UCSD-AML1 (cell line): ENCODE measurements at regions not wholly inside any gene's neighbourhood (a gene's known extent, or its start where the extent isn't known, plus 50 kb on each side); places are given as distances from the start of the nearest gene placed in this dataset.

Source experiments
- DNase-seq: peaks from one replicate; lab custom pipeline; 2025; ENCODE audit not compliant: unreplicated experiment; lab: John Stamatoyannopoulos, UW

DNA sequence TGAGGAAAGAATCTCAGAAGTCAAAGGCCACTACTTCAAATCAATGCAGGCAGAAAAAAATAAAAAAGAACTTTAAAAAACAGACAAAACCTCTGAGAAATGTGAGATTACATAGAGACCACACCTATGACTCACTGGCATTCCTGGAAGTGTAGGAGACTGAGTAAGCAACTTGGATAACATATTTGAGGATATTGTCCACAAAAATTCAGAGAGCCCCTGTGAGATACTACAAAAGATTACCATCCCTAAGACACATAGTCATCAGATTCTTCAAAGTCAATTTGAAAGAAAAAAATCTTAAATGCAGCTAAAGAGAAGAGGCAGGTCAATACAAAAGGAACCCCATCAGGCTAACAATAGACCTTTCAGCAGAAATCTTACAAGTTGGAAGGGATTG is 887.3 kb downstream of the NTRK3 start:
- DNase-seq, result no peak

DNA sequence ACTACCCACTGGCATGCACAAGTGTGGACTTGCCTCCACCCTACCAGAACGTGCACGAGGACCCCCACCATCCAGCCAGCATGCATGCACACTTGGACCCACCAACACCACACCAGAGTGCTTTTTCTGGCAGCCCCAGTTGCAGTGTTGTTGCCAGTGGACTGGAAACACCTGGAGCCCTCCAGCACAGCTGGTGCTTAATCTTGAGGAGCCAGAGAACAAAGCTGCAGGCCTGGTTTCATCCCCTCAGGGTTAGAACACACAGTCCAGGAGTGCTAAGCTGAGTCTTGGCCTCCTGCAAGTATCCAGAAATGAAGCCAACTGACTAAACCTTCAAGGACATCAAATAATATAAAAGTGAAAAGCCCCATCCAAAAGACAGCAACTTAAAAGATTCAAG is 888.0 kb downstream of the NTRK3 start:
- DNase-seq, result no peak

DNA sequence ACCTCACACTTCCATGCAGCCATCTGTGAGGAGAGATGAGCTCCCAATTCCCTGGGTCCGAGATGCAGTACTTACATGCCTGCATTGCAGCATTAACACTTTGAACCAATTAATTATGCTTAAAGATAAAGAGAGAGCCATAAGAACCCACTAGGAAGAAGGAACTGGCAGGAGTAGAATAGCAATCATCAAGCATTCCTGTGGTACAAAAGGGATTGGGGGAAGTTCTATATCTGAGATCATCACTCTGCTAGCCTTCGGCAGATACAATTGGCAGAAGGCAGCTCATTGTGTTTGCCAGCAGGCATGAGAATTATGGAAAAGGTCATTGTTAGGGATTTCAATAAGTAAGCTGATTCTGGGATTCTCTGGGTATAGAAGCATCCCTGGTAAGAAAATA is 891.4 kb downstream of the NTRK3 start:
- no peak for DNase-seq

DNA sequence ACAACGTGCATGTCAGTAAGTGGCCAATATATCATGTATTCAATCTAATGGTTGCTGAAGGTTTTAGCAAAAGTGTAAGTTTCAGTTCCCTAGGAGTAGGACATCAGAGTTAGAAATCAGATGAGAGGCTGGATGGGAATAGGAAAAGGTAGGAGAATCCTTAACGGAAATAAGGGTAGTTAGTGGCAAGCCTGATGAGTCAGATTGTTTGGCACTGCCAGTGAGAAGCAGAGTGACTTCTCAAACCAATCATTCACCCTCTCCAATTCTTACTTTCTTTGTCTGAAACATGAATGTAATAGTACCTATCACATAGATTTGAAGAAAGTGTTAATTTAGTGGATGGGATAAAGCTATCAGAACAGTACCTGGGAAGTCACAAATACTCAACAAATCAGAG is 894.0 kb downstream of the NTRK3 start:
- no peak for DNase-seq

DNA sequence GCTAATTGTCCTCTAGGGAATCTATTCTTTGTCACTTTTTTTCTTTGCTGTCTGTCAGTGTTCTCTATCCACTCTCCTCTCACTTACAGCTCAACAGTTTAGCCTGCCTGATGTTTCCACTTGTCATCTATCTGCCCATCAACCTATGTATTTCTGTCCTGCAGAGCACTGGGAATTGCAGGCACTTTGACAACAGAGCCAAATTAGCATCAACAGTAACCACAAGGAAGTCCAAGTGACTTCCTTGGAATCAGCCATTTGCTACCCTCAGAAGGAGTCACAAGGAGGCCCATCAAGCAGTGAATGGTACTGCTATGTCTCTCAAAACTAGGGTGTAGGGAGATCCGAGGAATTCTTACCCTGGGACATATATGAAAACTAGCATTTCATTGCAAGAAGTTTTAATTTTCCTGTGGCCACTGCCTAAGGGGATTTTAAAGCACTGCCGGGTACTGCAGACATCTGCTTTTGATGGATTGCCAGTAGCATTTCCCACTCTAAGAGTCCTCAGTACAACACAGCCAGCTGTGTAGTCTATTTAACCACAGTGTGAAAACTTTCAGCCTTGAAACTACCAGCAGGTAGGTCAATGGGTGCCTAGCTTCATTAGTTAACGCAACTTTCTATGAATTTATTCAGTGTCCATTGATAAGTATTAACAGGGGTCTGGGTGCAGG is 898.8 kb downstream of the NTRK3 start:
- DNase-seq, result no peak

DNA sequence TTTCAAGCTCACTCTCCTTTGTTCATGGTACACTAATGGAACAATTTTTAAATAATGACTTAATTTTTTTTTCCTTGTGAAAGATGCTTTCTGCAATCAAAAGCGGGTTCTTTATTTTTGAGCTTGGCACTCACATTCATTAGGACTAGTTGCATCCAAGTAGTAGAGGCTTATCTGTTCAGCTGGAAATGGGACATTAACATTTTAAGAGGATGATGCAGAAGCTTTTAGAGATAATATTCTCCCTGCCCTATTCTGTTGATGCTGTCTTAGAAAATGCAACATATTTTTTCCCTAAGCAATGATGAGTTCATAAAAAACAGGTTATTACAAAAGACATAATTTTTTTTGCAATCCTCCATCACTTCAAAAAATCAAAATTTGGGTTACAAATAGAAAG is 900.6 kb downstream of the NTRK3 start:
- no peak for DNase-seq

DNA sequence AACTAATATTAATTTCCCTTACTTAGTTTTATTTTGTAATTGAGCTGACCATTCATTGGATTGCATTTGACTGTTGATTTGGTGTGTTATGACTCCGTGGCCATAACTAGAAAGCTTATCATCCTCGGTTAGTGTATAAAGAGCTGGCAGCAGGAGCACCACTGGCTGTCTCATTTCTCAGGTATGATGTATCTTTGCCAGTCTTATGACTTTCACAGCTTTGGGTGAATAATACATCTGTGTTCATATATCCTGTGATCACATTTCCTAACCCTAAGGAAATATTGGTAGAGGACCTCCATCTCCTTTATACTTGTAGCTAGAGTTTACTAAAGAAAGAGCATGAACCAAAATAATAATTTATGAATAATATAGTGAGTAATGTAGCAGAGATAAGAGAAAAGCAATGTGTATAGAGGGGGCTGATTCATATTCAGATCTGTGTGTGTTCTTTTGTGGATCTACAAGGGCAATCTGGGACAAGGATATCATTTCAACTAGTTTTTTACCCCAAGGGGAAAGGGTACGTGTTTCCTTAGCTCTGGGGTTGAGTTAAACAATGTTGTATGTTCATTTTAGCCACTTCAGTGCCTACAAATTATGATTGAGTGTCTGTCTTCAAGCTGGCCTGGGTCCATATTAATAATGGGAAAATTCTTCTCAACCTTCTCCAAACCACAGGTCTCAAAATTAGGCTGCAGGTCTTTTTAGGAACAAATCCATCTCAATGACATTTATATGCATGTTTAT is 901.7 kb downstream of the NTRK3 start:
- no peak for DNase-seq

DNA sequence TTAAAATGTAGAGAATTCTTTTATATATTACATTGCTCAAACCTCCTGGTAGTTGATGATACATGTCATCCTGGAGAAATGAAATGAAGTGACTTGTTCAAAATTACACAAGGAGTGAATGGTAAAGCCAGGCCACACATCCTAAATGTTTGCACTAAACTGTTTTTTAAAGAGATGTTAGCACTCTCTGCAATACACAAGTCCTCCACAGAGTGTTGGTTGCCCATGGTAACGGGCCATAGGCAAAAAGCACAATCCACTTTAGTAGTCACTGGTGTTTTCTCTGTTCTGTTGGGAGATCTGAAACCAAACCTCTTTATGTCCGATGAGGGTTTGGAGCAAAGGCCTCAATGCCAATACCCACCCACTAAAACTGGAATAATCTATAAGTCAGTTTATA is 907.4 kb downstream of the NTRK3 start:
- no peak for DNase-seq

DNA sequence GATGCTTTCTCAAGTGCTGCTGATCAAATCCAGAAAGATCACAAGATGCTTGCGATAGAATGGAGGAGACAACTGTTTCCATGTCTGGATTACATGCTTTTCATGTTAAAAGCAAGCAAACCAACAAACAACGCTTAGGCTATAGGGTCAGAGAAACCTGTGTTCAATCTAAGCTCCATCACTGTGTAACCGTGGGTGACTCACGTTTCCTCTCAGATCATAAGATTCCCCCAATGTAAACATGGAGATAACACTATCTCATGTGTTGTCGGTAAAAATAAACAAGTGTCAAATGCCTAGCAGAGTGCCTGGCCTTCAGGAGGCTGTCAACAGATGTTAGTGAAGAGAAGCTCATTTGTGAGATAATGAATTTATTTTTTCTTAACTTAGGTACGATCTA is 907.8 kb downstream of the NTRK3 start:
- DNase-seq, result no peak

DNA sequence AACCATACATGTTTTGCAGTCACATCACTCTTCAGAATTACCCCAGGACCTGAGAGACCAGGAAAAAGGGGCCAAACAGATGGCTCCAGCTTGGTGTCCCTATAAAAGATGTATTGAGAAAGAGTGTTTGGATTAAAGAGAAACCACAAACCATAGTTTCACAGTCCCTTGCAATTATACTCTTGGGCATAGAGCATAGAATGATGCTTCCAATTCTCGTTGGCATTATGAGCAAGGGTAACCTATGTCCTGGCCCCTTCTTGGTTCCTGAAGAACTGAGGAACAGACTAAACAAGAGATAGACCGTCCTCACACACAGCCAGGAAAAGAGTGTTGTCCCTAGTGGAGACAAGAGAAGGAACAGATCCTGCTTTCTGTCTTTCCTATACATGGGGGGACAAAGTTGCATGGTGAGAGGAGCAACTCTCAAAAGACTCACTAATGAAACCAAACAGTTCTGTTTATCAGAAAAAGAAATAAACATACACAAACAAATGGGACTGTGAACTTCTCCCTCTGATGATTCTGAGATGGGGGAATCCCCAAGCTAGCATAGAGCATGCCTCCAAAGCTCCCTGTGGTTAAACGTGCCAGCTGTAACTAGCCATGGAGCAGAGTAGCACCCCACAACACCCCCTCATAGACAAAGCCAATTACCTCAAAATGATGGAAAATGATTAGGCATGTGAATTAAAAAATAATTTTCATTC is 908.6 kb downstream of the NTRK3 start:
- no peak for DNase-seq

DNA sequence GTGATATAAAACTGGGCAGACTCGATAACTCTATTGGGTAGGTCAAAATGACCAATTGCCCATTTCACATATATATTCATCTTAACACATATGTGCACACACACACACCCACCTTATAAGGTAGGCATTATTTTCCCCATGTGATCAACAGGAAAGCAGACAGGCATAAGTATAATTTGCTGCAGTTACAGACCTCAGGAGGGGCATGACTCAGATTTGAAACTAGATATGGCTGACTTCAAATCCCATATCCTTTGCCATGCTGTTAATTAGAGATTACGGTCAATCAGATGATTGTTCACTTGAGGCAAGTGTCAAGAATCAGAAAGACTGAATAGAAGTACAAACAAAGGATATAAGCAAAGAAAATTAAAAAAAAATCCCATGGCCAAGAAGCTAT is 910.6 kb downstream of the NTRK3 start:
- DNase-seq, result no peak

DNA sequence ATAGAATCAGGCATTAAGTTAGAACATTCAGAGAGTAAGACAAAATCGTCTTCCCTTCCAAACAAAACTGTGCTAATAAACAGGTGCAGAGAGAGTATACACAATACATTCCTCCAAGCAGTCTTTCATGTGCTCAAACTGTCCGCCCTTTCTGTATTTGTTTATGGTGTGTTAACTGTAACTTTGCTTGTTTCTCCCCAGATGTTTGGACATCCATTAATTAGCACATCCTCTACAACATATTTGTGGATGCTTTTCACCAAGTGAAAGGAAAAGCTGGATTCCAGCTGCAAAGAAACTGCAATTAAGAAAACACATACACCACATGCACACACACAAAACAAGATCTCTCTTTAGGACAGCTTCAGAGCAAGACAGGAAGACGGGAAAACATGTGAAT is 912.6 kb downstream of the NTRK3 start:
- DNase-seq, result no peak

DNA sequence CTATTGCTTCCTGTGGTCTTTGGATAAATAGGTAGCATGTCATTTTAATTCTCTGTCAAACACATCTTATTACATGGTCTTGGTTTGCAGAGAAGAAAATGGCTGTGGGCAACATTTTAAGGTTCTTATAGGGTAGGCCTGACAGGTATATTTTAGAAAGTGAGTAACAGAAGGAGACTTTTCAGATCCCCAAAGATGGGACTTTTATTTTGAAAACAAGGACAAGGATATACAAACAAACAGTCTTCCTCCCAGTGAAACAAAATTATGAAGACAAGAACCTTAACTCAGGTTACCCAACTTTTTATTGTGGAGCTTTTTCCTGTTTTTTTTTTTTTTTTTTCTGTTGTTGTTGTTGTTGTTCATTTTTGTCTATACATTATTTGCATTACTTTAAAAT is 916.2 kb downstream of the NTRK3 start:
- no peak for DNase-seq

DNA sequence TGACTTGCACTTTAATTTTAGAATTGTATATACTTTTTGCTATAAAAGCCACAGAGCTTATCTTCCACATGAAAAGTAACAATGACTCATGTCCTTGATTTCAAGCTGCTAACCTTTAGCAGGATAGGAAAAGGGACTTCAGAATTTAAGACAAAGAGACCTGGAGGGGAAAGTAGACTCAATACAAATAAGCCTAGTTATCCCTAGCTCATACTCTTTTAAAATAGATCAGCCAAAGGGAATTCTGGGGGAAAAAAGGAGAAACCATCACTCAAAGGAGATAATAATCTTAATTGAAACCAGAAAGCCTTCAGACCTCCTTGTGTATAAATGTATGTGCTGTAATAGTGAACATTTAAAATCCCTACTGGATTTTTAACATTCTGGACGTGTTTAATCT is 930.3 kb downstream of the NTRK3 start:
- DNase-seq, result no peak

DNA sequence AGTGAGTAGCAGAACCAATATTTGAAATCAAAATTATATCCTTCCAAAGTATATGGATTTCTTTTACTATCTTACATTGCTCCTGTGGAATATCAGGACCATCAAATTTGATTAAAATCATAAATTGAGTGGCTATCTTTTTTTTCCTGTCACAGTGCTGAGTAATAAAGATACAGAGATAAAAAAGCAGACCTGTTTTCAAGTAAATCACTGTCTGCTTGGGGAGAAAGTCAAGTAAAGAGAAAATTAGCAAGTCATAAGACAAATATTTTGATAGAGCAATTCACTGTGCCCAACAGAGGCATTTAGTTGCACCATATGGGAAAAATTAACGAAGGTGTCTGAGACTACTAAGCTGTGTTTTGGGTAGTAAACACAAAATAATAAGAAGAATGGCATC is 933.7 kb downstream of the NTRK3 start:
- DNase-seq, result no peak

DNA sequence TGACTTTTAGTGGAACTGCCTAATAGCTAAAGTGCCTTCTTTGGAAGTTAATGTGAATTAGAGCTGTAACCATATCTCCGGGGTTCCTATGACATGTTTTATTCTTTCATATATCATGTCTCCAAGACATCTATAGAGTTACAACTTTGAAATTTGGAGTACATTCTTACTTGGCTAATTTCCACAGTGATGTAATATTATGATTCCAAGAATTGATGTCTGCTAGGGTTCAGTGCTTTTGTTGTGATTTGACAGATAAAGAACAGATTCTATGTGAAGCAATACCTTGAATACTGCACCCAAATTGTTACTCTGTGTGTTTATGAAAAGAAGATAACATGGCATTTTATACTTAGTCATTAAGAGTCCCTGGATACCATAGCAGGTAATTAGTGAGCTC is 934.3 kb downstream of the NTRK3 start:
- DNase-seq, result no peak

DNA sequence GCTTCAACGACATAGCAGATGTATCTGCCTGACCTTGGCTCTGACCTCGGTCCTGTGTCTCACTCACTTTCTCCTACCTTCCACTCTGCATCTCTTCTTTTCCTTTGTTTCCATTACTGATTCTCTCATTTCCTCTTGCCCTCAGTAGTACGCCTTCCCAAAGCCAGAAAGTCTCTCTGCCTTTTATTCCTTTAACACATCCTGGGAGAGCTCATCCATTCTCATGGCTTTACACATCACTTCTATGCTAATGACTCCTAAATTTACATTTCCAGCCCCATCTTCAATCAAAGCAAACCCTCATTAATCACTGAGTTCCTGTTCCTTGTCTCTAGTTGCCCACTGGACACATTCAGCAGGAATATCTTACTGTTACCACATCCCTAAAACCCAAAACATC is 938.6 kb downstream of the NTRK3 start:
- no peak for DNase-seq

DNA sequence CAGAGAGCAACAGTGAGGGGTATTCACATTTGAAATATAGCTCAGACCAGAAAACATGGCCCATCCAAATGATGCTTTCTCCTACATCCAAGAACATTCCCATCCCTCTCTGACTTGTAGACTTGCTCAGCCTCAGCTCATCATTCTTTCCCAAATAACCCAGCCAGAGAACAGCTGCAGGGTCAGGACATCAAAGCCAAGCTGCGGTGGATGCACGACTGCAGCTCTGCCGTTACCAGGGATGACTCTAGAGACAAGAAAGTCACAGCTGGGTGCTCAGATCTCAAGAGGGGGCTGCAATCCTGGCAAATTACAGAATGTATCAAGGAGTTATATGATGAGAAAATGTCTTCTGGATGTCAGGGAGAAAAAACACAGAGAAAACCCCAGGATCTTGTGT is 944.3 kb downstream of the NTRK3 start:
- DNase-seq, result no peak

DNA sequence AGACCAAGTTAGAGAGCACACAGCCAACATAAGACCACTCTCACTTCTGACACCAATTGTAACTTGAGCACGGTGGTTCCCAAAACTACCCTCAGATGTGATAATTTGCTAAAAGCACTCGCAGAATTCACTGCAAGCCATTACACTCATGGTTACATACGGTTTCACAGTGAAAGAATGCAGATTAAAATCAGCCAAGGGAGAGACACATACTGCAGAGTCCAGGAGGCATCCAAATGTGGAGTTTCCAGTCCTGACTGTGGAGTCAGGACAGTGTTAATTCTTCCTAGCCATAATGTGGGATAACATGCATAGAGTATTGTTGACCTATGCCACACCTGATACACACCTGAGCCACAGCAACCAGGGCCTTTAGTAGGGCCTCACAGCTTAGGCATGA is 956.4 kb downstream of the NTRK3 start:
- no peak for DNase-seq

DNA sequence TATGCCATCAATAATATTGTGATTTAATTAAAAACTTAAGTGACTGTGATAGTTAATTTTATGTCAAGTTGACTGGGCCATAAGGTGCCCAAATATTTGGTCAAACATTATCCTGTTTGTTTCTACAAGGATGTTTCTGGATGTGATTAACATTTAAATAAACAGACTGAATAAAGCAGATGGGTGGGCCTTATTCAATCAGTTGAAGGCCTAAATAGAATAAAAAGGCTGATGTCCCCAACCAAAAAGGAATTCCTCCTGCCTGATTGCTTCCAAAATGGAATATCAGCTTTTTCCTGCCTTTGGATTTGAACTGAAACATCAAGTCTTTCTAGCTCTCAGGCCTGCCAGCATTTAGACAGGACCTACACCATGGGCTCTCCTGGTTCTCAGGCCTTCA is 961.7 kb downstream of the NTRK3 start:
- DNase-seq, result no peak

DNA sequence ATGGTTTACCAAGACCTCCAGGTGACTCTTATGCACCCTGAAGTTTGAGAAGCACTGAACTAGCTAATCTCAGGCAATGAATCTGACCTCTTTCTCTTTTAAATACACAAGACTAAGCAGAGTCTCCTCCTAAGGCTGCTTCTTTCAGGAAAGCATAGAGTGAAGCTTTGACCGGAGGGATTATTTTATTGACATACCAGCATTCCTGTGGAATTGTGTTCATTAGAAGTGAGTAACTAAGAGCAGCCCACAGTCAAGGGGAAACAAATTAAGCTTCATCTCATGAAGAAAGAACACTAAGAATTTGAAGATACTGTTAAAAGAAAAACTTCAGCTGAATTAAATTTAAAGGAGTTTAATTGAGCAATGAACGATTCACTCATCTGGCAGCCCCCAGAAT is 963.5 kb downstream of the NTRK3 start:
- no peak for DNase-seq

DNA sequence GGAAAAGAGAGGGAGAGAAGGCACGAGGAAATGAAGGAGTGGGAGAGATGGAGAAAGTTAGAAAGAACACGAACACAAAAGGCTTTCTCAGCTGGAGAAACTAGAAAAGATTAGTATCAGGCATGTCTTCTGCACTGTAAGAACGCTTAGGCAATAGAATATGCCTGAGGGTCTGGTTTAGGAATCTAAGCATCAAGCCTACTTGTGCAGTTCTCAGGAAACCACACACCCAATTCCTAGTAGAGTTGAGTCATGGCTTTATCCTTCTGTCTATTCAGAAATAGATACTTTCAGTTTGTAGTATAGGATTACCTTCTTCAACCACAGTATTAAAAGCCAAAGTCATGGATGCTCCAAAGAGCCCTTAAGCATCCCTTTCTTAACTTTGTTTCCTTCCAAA is 969.4 kb downstream of the NTRK3 start:
- no peak for DNase-seq
